Gastroesophageal sphincter (tissue), 4 donors: ENCODE measurements at regions not wholly inside any gene's neighbourhood (a gene's known extent, or its start where the extent isn't known, plus 50 kb on each side); places are given as distances from the start of the nearest gene placed in this dataset.

Source experiments
- ATAC-seq: fragments of 150-250 bp; one replicate; pipeline ENCODE4 v1.9.1; 2016; ENCODE audit warnings: mild to moderate bottlenecking, moderate library complexity
- H3K27ac ChIP-seq, 4 donors: fragments of 200-600 bp; sonication (generic) in 3 of 4; 1 replicate in 3 of 4; 2 replicates in 1 of 4; pipeline ENCODE4 v1.5.1; 2016 to 2019
- H3K27me3 ChIP-seq: fragments of 200-600 bp; sonication (generic); one replicate; pipeline ENCODE4 v1.5.1; 2019
- H3K36me3 ChIP-seq, 2 donors: fragments of 200-600 bp; sonication (generic); one replicate each; pipeline ENCODE4 v1.5.1; 2019; ENCODE audit warnings: control low read depth in 1 of 2
- H3K4me1 ChIP-seq, 3 donors: fragments of 200-600 bp; sonication (generic); 1 replicate in 2 of 3; 2 replicates in 1 of 3; pipeline ENCODE4 v1.5.1; 2016 to 2019; ENCODE audit warnings: control low read depth in 2 of 3
- H3K4me3 ChIP-seq, 2 donors: fragments of 200-600 bp; sonication (generic); one replicate each; pipeline ENCODE4 v1.5.1; 2019; ENCODE audit warnings: mild to moderate bottlenecking in 1 of 2, moderate library complexity in 1 of 2
- H3K9me3 ChIP-seq, 3 donors: fragments of 200-600 bp; sonication (generic); one replicate each; pipeline ENCODE4 v1.5.1; 2017 to 2019; ENCODE audit warnings: control low read depth in 2 of 3
- CTCF ChIP-seq, 4 experiments: fragments of 200-600 bp in 2 of 4; fragments of 450-650 bp in 2 of 4; sonication (generic) in 1 of 4; IDR thresholded peaks; one replicate each; pipeline ENCODE4 v1.5.1; 2017 to 2019; ENCODE audit warnings: antibody characterized with exemption in 4 of 4, mild to moderate bottlenecking in 2 of 4, moderate library complexity in 2 of 4
- EP300 ChIP-seq: sonication (generic); formaldehyde crosslinking; IDR thresholded peaks from one replicate; pipeline ENCODE4 v1.6.1; 2017; ENCODE audit warnings: antibody characterized with exemption, mild to moderate bottlenecking
- POLR2A ChIP-seq, 2 donors: fragments of 450-650 bp; IDR thresholded peaks; one replicate each; pipeline ENCODE4 v1.6.1; 2017; ENCODE audit warnings: antibody characterized with exemption in 2 of 2, mild to moderate bottlenecking in 2 of 2, moderate library complexity in 1 of 2
- POLR2AphosphoS5 ChIP-seq: sonication (generic); formaldehyde crosslinking; IDR thresholded peaks from one replicate; pipeline ENCODE4 v1.6.1; 2017; ENCODE audit warnings: antibody characterized with exemption
- WGBS, 2 donors: methylation state at CpG; one replicate each; pipeline ENCODE4 v1.1.5; 2018; ENCODE audit warnings: low coverage in 1 of 2; 5-methylcytosine and 5-hydroxymethylcytosine counted together

- Histone ChIP-seq H3K4me1 (no peaks in the 10 kb centered on the region), H3K9me3 (no peaks in the 10 kb centered on the region), H3K4me3 (no peak overlapping the region), H3K36me3 (no peaks in the 10 kb centered on the region), H3K27ac (no peak overlapping the region), H3K27me3 (no peaks in the 10 kb centered on the region)
- TF ChIP-seq CTCF (IDR thresholded peaks at IDR 0.05) (no peak), POLR2A (IDR thresholded peaks at IDR 0.05) (no peak), EP300 (no peak), POLR2AphosphoS5 (no peak)
- ATAC-seq = no peak
- WGBS, 2 donors = 51 to 62% methylated on average over 4 of the region's 4 CpGs
These were observed 190.2 kb upstream of the BTG1 start for GRCh38 chr12:92335831-92336230.

GRCh38 chr12:92334552-92334951, 188.9 kb upstream of the BTG1 start:
- 86 to 100% methylated on average over 2 to 4 of the region's 4 CpGs for WGBS, 2 donors

GRCh38 chr12:92332552-92332951, 186.9 kb upstream of the BTG1 start:
- WGBS, 2 donors = 100% methylated on average over 1 of the region's 2 CpGs
- H3K9me3 ChIP-seq = no peaks in the 10 kb centered on the region
- no peak for ATAC-seq
- no peak overlapping the region for H3K4me3 ChIP-seq
- TF ChIP-seq POLR2AphosphoS5 (no peak), CTCF (IDR thresholded peaks at IDR 0.05) (no peak)
- no peaks in the 10 kb centered on the region for H3K4me1 ChIP-seq
- no peaks in the 10 kb centered on the region for H3K36me3 ChIP-seq
- H3K27ac ChIP-seq = no peak overlapping the region
- no peaks in the 10 kb centered on the region for H3K27me3 ChIP-seq

More at GRCh38 chr12:92334552-92334951, 188.9 kb upstream of the BTG1 start:
- H3K4me3 ChIP-seq = no peak overlapping the region
- no peak for ATAC-seq
- no peaks in the 10 kb centered on the region for H3K36me3 ChIP-seq
- H3K27ac ChIP-seq = no peak overlapping the region
- H3K4me1 ChIP-seq = no peaks in the 10 kb centered on the region
- no peaks in the 10 kb centered on the region for H3K9me3 ChIP-seq
- H3K27me3 ChIP-seq = no peaks in the 10 kb centered on the region
- TF ChIP-seq EP300 = no peak
- TF ChIP-seq POLR2A (IDR thresholded peaks at IDR 0.05) = no peak
- TF ChIP-seq POLR2AphosphoS5 = no peak
- TF ChIP-seq CTCF (IDR thresholded peaks at IDR 0.05) = no peak

GRCh38 chr12:92331383-92331782, 185.7 kb upstream of the BTG1 start:
- no peak for ATAC-seq
- no peaks in the 10 kb centered on the region for H3K36me3 ChIP-seq
- no peak overlapping the region for H3K4me3 ChIP-seq
- no peak overlapping the region for H3K27ac ChIP-seq
- no peaks in the 10 kb centered on the region for H3K4me1 ChIP-seq
- H3K9me3 ChIP-seq = no peaks in the 10 kb centered on the region
- 74 to 92% methylated on average over 2 of the region's 3 CpGs for WGBS, 2 donors
- TF ChIP-seq CTCF (IDR thresholded peaks at IDR 0.05) (no peak), POLR2A (IDR thresholded peaks at IDR 0.05) (no peak), EP300 (no peak), POLR2AphosphoS5 (no peak)
- H3K27me3 ChIP-seq = no peaks in the 10 kb centered on the region

GRCh38 chr12:92330654-92331053, 185.0 kb upstream of the BTG1 start:
- WGBS, 2 donors = 78 to 86% methylated on average over 2 to 3 of the region's 3 CpGs
- no peak for ATAC-seq
- Histone ChIP-seq H3K9me3 (no peaks in the 10 kb centered on the region), H3K27me3 (no peaks in the 10 kb centered on the region), H3K4me3 (no peak overlapping the region), H3K36me3 (no peaks in the 10 kb centered on the region), H3K4me1 (no peaks in the 10 kb centered on the region), H3K27ac (no peak overlapping the region)
- TF ChIP-seq CTCF (IDR thresholded peaks at IDR 0.05) (no peak), POLR2AphosphoS5 (no peak), EP300 (no peak), POLR2A (IDR thresholded peaks at IDR 0.05) (no peak)
